ENCODE measurements at regions not wholly inside any gene's neighbourhood (a gene's known extent, or its start where the extent isn't known, plus 50 kb on each side); places are given as distances from the start of the nearest gene placed in this dataset.

DNA sequence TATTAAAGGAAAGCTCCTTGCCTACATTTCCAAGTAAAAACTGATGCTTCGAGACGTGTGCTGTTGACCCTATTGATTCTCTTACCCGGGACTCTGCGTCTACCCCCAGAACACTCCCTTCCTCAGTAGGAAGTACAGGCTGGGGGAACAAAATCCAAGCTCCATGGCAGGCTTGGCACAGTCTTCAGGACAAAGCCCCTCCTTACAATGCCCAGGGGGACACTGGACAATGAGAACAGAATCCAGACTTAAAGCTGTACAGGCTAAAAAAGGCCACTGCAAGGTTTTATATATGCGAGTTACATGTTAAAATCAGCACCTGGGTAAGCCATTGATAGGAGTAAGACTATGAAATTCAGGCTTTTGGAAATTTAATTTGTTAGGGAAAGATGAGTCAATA lies 250.6 kb upstream of the DAPK1 start:
- H3K36me3 ChIP-seq = no peaks in the 10 kb centered on the region
- no peaks in the 10 kb centered on the region for H3K9me3 ChIP-seq
- no peak overlapping the region for H3K4me3 ChIP-seq
- no peak for TF ChIP-seq CTCF (IDR thresholded peaks at IDR 0.05)
- ATAC-seq = no peak
- peaks cover 0 to 17% (median 0%) of the 10 kb centered on the region in 7 donors for H3K27me3 ChIP-seq
- WGBS, 2 donors = 57 to 65% methylated on average over 5 of the region's 5 CpGs
- DNase-seq = no peak
- H3K4me1 ChIP-seq = no peaks in the 10 kb centered on the region
- no peak overlapping the region for H3K27ac ChIP-seq
- intact Hi-C loops (cut with DNase I) = no loop called here

GRCh38 chr9:87249029-87249428 lies 248.6 kb upstream of the DAPK1 start:
- no peak for ATAC-seq
- intact Hi-C loops (cut with DNase I) = no loop called here
- TF ChIP-seq CTCF (IDR thresholded peaks at IDR 0.05) = no peak
- Histone ChIP-seq H3K9me3 (no peaks in the 10 kb centered on the region), H3K4me1 (no peaks in the 10 kb centered on the region), H3K4me3 (no peak overlapping the region), H3K27ac (no peak overlapping the region), H3K27me3 (peaks cover 0 to 22% (median 0%) of the 10 kb centered on the region in 7 donors), H3K36me3 (no peaks in the 10 kb centered on the region)
- DNase-seq = no peak
- WGBS, 2 donors = 41 to 43% methylated on average over 3 of the region's 3 CpGs

DNA sequence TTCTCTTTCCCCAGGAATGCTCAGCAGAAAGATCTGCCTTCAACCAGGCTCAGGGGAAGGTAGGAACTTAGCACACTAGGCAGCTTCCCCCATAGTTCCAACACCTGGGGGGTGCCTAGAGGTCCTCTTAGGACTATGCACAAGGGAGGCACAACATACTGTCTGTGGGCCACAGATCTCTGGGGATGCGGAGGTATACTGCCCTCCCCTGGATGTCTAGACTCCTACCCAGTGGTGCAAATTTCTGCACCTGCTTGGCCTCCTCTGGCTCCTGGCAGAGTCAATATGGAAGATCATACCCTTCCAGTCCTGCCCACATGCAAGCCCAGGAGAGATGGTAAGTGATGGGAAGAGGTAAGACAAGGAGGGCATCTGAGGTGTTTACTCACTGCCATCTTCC lies 247.5 kb upstream of the DAPK1 start:
- DNase-seq = no peak
- Histone ChIP-seq H3K4me1 (peaks cover 0 to 6% (median 0%) of the 10 kb centered on the region in 9 donors), H3K4me3 (no peak overlapping the region), H3K36me3 (no peaks in the 10 kb centered on the region), H3K9me3 (no peaks in the 10 kb centered on the region), H3K27ac (no peak overlapping the region), H3K27me3 (peaks cover 0 to 25% (median 0%) of the 10 kb centered on the region in 7 donors)
- 97 to 100% methylated on average over 1 of the region's 1 CpG for WGBS, 2 donors
- intact Hi-C loops (cut with DNase I) = no loop called here
- TF ChIP-seq CTCF (IDR thresholded peaks at IDR 0.05) = no peak
- peak in 1 of 8 donors; percentile 15 for ATAC-seq

GRCh38 chr9:87255431-87256155 lies 242.1 kb upstream of the DAPK1 start:
- DNase-seq (no peak), ATAC-seq (peak in 3 of 8 donors; percentile 42 to 57 (median 43))
- H3K9me3 ChIP-seq = no peaks in the 10 kb centered on the region
- H3K27me3 ChIP-seq = peaks cover 0 to 17% (median 0%) of the 10 kb centered on the region in 7 donors
- WGBS, 2 donors = 44% methylated on average over 11 of the region's 11 CpGs
- peaks cover 0 to 15% (median 7%) of the 10 kb centered on the region in 9 donors for H3K4me1 ChIP-seq
- H3K36me3 ChIP-seq = no peaks in the 10 kb centered on the region
- TF ChIP-seq CTCF (IDR thresholded peaks at IDR 0.05) = no peak
- H3K4me3 ChIP-seq = no peak overlapping the region
- intact Hi-C loops (cut with DNase I) = no loop called here
- H3K27ac ChIP-seq = peak overlapping the region in 2 of 10 donors; percentile 3 to 13
